ENCODE measurements at regions not wholly inside any gene's neighbourhood (a gene's known extent, or its start where the extent isn't known, plus 50 kb on each side); places are given as distances from the start of the nearest gene placed in this dataset.

- TF ChIP-seq POLR2A (IDR thresholded peaks at IDR 0.05) (no peak), CTCF (IDR thresholded peaks at IDR 0.05) (no peak)
These were observed 110.3 kb downstream of the ODF2L start for GRCh38 chr1:86285796-86286195.

Measured in esophagus squamous epithelium (tissue), 4 donors.